IMR-90 (cell line): ENCODE measurements at regions not wholly inside any gene's neighbourhood (a gene's known extent, or its start where the extent isn't known, plus 50 kb on each side); places are given as distances from the start of the nearest gene placed in this dataset.

Experiments used
- CEBPB ChIP-seq: IDR thresholded peaks from 2 replicates; pipeline ENCODE4 v1.6.1; 2012; ENCODE audit warnings: low read depth, low read length, improper control_type of control experiment
- CHD1 ChIP-seq: IDR thresholded peaks from 2 replicates; pipeline ENCODE4 v1.6.1; 2012; ENCODE audit warnings: low read depth, low read length, improper control_type of control experiment
- FOS ChIP-seq: fragments of 150-350 bp; IDR thresholded peaks from 2 replicates; pipeline ENCODE4 v1.6.1; 2016; ENCODE audit warnings: low read depth, low read length
- MAFK ChIP-seq: IDR thresholded peaks from 2 replicates; pipeline ENCODE4 v1.6.1; 2012; ENCODE audit warnings: low read depth, low read length, improper control_type of control experiment
- MXI1 ChIP-seq: IDR thresholded peaks from 2 replicates; pipeline ENCODE4 v1.6.1; 2012; ENCODE audit warnings: low read depth, mild to moderate bottlenecking, low read length, moderate library complexity, borderline replicate concordance
- NFE2L2 ChIP-seq: fragments of 150-350 bp; IDR thresholded peaks from 2 replicates; pipeline ENCODE4 v1.6.1; 2016; ENCODE audit warnings: low read depth, mild to moderate bottlenecking, low read length
- POLR2A ChIP-seq: IDR thresholded peaks from 2 replicates; pipeline ENCODE4 v1.6.1; 2012; ENCODE audit warnings: mild to moderate bottlenecking, low read depth, low read length
- RAD21 ChIP-seq: IDR thresholded peaks from 2 replicates; pipeline ENCODE4 v1.6.1; 2012; ENCODE audit warnings: low read length, improper control_type of control experiment
- SMC3 ChIP-seq: fragments of 150-350 bp; IDR thresholded peaks from 2 replicates; pipeline ENCODE4 v1.6.1; 2016; ENCODE audit warnings: low read depth, mild to moderate bottlenecking, antibody characterized with exemption, low read length, moderate library complexity
- TF ChIP-seq, protein P1 (sequence below): conservative IDR thresholded peaks from 2 replicates; pipeline ENCODE4 v1.5.1; 2012; ENCODE audit warnings: mild to moderate bottlenecking, low read depth, low read length, improper control_type of control experiment
- TF ChIP-seq, protein P2 (sequence below): fragments of 150-350 bp; IDR thresholded peaks from 2 replicates; pipeline ENCODE4 v1.6.1; 2017; ENCODE audit warnings: mild to moderate bottlenecking, antibody characterized with exemption, low read length, low read depth
- TF ChIP-seq, protein P3 (sequence below): fragments of 150-350 bp; IDR thresholded peaks from 2 replicates; pipeline ENCODE4 v1.6.1; 2016; ENCODE audit warnings: low read depth, mild to moderate bottlenecking, low read length, moderate library complexity, borderline replicate concordance

- no peak for TF ChIP-seq POLR2A
- TF ChIP-seq, protein P1, sequence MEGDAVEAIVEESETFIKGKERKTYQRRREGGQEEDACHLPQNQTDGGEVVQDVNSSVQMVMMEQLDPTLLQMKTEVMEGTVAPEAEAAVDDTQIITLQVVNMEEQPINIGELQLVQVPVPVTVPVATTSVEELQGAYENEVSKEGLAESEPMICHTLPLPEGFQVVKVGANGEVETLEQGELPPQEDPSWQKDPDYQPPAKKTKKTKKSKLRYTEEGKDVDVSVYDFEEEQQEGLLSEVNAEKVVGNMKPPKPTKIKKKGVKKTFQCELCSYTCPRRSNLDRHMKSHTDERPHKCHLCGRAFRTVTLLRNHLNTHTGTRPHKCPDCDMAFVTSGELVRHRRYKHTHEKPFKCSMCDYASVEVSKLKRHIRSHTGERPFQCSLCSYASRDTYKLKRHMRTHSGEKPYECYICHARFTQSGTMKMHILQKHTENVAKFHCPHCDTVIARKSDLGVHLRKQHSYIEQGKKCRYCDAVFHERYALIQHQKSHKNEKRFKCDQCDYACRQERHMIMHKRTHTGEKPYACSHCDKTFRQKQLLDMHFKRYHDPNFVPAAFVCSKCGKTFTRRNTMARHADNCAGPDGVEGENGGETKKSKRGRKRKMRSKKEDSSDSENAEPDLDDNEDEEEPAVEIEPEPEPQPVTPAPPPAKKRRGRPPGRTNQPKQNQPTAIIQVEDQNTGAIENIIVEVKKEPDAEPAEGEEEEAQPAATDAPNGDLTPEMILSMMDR = no peak
- no peak for TF ChIP-seq MXI1
- TF ChIP-seq, protein P2, sequence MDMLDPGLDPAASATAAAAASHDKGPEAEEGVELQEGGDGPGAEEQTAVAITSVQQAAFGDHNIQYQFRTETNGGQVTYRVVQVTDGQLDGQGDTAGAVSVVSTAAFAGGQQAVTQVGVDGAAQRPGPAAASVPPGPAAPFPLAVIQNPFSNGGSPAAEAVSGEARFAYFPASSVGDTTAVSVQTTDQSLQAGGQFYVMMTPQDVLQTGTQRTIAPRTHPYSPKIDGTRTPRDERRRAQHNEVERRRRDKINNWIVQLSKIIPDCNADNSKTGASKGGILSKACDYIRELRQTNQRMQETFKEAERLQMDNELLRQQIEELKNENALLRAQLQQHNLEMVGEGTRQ = no peak
- TF ChIP-seq, protein P3, sequence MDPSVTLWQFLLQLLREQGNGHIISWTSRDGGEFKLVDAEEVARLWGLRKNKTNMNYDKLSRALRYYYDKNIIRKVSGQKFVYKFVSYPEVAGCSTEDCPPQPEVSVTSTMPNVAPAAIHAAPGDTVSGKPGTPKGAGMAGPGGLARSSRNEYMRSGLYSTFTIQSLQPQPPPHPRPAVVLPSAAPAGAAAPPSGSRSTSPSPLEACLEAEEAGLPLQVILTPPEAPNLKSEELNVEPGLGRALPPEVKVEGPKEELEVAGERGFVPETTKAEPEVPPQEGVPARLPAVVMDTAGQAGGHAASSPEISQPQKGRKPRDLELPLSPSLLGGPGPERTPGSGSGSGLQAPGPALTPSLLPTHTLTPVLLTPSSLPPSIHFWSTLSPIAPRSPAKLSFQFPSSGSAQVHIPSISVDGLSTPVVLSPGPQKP = no peak
- TF ChIP-seq RAD21 = no peak
- no peak for TF ChIP-seq NFE2L2
- TF ChIP-seq SMC3 = no peak
- TF ChIP-seq CEBPB = no peak
- no peak for TF ChIP-seq CHD1
- no peak for TF ChIP-seq FOS
- no peak for TF ChIP-seq MAFK
Observed at GRCh38 chr6:12229332-12229731, 60.8 kb upstream of the EDN1 start.
